HFFc6 (cell line): ENCODE measurements at regions not wholly inside any gene's neighbourhood (a gene's known extent, or its start where the extent isn't known, plus 50 kb on each side); places are given as distances from the start of the nearest gene placed in this dataset.
"Not testable (repeated sequence)": the region's sequence is repeated elsewhere in the genome, so short reads cannot be mapped to it uniquely, and the experiment has no call there.

Experiments
- DNase-seq: peaks from one replicate; pipeline ENCODE4 v3.0.0-alpha.2; 2018
- H3K27ac Mint-ChIP-seq: 2 replicates; pipeline ENCODE4 v1.8.0; 2020; ENCODE audit warnings: mild to moderate bottlenecking, mixed read lengths
- H3K27me3 Mint-ChIP-seq: 2 replicates; pipeline ENCODE4 v1.8.0; 2021; ENCODE audit warnings: mild to moderate bottlenecking, moderate library complexity, mixed read lengths; ENCODE audit not compliant: insufficient read depth
- H3K36me3 Mint-ChIP-seq: 2 replicates; pipeline ENCODE4 v1.8.0; 2021; ENCODE audit warnings: low read depth, mixed read lengths
- H3K4me1 Mint-ChIP-seq: 2 replicates; pipeline ENCODE4 v1.8.0; 2020; ENCODE audit warnings: low read depth, mixed read lengths
- H3K4me3 Mint-ChIP-seq: 2 replicates; pipeline ENCODE4 v1.8.0; 2020; ENCODE audit warnings: mild to moderate bottlenecking, moderate library complexity, mixed read lengths
- H3K9me3 Mint-ChIP-seq: 2 replicates; pipeline ENCODE4 v1.8.0; 2020; ENCODE audit warnings: mild to moderate bottlenecking, mixed read lengths
- TF ChIP-seq, protein P1 (sequence below): fragments of 200-600 bp; sonication (generic); IDR thresholded peaks from 2 replicates; pipeline ENCODE4 v1.5.0; 2021; ENCODE audit warnings: antibody characterized with exemption, mild to moderate bottlenecking

- peaks cover 20% of the 10 kb centered on the region for H3K9me3 Mint-ChIP-seq
- H3K4me1 Mint-ChIP-seq: no peaks in the 10 kb centered on the region
Measured at GRCh38 chr12:82300611-82301010, 57.6 kb downstream of the CCDC59 start.

GRCh38 chr12:82299319-82300025, 58.7 kb downstream of the CCDC59 start:
- TF ChIP-seq, protein P1, sequence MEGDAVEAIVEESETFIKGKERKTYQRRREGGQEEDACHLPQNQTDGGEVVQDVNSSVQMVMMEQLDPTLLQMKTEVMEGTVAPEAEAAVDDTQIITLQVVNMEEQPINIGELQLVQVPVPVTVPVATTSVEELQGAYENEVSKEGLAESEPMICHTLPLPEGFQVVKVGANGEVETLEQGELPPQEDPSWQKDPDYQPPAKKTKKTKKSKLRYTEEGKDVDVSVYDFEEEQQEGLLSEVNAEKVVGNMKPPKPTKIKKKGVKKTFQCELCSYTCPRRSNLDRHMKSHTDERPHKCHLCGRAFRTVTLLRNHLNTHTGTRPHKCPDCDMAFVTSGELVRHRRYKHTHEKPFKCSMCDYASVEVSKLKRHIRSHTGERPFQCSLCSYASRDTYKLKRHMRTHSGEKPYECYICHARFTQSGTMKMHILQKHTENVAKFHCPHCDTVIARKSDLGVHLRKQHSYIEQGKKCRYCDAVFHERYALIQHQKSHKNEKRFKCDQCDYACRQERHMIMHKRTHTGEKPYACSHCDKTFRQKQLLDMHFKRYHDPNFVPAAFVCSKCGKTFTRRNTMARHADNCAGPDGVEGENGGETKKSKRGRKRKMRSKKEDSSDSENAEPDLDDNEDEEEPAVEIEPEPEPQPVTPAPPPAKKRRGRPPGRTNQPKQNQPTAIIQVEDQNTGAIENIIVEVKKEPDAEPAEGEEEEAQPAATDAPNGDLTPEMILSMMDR: no peak
- Mint-ChIP-seq H3K4me1 (no peaks in the 10 kb centered on the region), H3K27me3 (no peaks in the 10 kb centered on the region), H3K27ac (no peak overlapping the region), H3K9me3 (peaks cover 20% of the 10 kb centered on the region), H3K36me3 (no peaks in the 10 kb centered on the region; the same call in 1 of the 2 replicates), H3K4me3 (no peak overlapping the region)
- DNase-seq: peak; percentile 1

More at GRCh38 chr12:82300611-82301010, 57.6 kb downstream of the CCDC59 start:
- Mint-ChIP-seq H3K27ac (no peak overlapping the region), H3K27me3 (no peaks in the 10 kb centered on the region), H3K4me3 (no peak overlapping the region), H3K36me3 (no peaks in the 10 kb centered on the region; the same call in 1 of the 2 replicates)
- DNase-seq: no peak
- TF ChIP-seq, protein P1: no peak

- Mint-ChIP-seq H3K9me3 (peaks cover 7% of the 10 kb centered on the region; the same call in 1 of the 2 replicates), H3K27ac (no peak overlapping the region), H3K4me3 (no peak overlapping the region), H3K27me3 (no peaks in the 10 kb centered on the region), H3K36me3 (no peaks in the 10 kb centered on the region), H3K4me1 (no peaks in the 10 kb centered on the region)
- no peak for DNase-seq
- TF ChIP-seq, protein P1: no peak
Measured at GRCh38 chr12:82290415-82290814, 67.8 kb downstream of the CCDC59 start.

DNA sequence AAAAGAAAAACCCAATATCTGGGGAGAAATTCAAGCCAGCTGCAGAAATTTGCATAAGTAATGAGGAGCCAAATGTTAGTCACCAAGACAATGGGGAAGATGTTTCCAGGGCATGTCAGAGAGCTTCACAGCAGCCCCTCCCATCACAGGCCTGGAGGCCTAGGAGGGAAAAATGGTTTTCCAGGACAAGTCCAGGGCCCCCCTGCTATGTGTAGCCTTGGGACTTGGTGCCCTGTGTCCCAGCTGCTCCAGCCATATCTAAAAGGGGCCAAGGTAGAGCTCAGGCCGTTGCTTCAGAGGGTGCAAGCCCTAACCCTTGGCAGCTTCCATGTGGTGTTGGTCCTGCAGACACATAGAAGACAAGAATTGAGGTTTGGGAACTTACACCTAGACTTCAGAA, 76.9 kb downstream of the CCDC59 start:
- H3K36me3 Mint-ChIP-seq, DNase-seq, H3K4me3 Mint-ChIP-seq, H3K4me1 Mint-ChIP-seq, H3K27me3 Mint-ChIP-seq, H3K27ac Mint-ChIP-seq: not testable (repeated sequence)
- peaks cover 46% of the 10 kb centered on the region for H3K9me3 Mint-ChIP-seq

DNA sequence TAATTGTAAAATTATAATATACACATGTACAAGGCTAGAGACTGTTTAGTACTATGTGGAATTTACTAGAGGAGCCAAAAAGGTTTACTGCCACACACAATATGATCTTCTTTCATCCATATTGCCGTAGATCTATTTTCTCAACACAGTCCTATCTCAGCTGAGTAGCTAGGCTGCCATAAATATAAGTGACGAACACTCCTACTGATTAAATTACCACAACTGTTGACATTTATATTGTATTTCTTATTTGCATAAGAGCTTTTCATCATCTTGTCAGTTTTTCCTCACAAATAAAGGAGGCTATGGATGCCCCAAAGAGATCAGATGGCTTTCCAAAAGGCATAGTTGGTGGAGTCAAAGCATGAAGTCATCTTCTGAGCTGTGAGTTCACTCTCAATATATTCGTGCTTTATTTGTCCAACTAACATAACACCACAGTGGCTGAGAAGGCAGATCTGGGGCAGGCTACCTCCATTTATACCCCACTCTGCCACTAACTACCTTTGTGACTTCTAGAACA, 78.6 kb downstream of the CCDC59 start:
- TF ChIP-seq, protein P1: no peak
- peaks cover 2% of the 10 kb centered on the region; the same call in 1 of the 2 replicates for H3K27me3 Mint-ChIP-seq

DNA sequence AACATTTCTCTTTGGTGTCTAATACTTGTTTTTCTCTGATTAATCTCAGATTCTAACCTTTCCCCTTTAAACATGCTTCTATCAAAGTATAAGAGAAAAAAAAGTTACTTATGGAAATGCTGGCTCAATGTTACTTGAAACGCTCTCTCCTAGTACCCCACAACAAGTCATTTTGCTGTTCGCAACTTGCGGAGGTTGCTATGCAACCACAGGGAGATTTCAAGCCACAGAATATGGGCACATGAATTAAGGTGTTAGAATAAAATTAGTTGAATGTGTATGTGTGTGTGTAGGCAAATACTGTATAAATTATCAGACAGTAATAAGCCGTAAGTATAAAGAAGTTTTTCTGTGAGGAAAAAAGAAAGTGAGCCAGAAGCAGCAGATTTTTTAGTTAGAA, 80.6 kb downstream of the CCDC59 start:
- H3K27me3 Mint-ChIP-seq: peaks cover 2% of the 10 kb centered on the region; the same call in 1 of the 2 replicates
- TF ChIP-seq, protein P1: no peak
- H3K9me3 Mint-ChIP-seq: peaks cover 38% of the 10 kb centered on the region
- H3K27ac Mint-ChIP-seq: no peak overlapping the region
- H3K4me3 Mint-ChIP-seq: no peak overlapping the region
- no peak for DNase-seq
- no peaks in the 10 kb centered on the region for H3K4me1 Mint-ChIP-seq
- 0 out of 2 replicates have a peak, but pooled peaks cover 4% of the 10 kb centered on the region for H3K36me3 Mint-ChIP-seq

More for the DNA sequence above, 78.6 kb downstream of the CCDC59 start:
- Mint-ChIP-seq H3K4me1 (no peaks in the 10 kb centered on the region), H3K9me3 (peaks cover 37% of the 10 kb centered on the region), H3K4me3 (no peak overlapping the region), H3K36me3 (0 out of 2 replicates have a peak, but pooled peaks cover 4% of the 10 kb centered on the region), H3K27ac (no peak overlapping the region)
- DNase-seq: no peak
